K562 (cell line): ENCODE measurements at regions not wholly inside any gene's neighbourhood (a gene's known extent, or its start where the extent isn't known, plus 50 kb on each side); places are given as distances from the start of the nearest gene placed in this dataset.

Source experiments
- ATAC-seq: fragments of 200-7000 bp; cut with Tn5 transposase; 3 replicates; pipeline ENCODE4 v1.9.1; 2020; ENCODE audit warnings: moderate library complexity
- BruUV-seq: library from RNA; stranded (reverse); fragments of 400-500 nt; replicated peaks from 2 replicates; lab custom pipeline; 2021; lab: Mats Ljungman, UMichigan
- CTCF ChIA-PET: fragments of 300-600 bp; formaldehyde crosslinking; extraction: SDS; loops from one replicate; lab custom pipeline; 2021; ENCODE audit warnings: low intra/inter-chr PET ratio; lab: Yijun Ruan, JAX
- POLR2A ChIA-PET: fragments of 300-600, 350-650 bp; sonication (Branson Sonifier 250); formaldehyde crosslinking; extraction: SDS; loops from one replicate; lab custom pipeline; 2021; ENCODE audit warnings: antibody characterized with exemption, inconsistent platforms; lab: Yijun Ruan, JAX
- DNase-seq, 4 experiments: peaks; one replicate each; pipeline versions ENCODE4 v3.0.0 to v3.0.0-alpha.2; 2011 to 2018; ENCODE audit warnings: low spot score in 3 of 4, mixed read lengths in 3 of 4; ENCODE audit errors: extremely low read depth in 1 of 4
- FAIRE-seq: peaks from 2 replicates; lab custom pipeline; 2011; peaks lifted over from hg19 to GRCh38; lab: Jason Lieb, UNC
- H2AFZ ChIP-seq: 2 replicates; pipeline ENCODE4 v1.6.0; 2011; ENCODE audit warnings: low read depth, low read length, control low read depth, inconsistent platforms
- H3K27ac ChIP-seq: fragments of 200-600 bp; 3 replicates; pipeline ENCODE4 v1.8.0; 2011; ENCODE audit warnings: low read depth, mild to moderate bottlenecking, control low read depth, inconsistent platforms, low read length, moderate library complexity, mixed read lengths; ENCODE audit errors: extremely low read depth
- H3K27me3 ChIP-seq, 2 experiments: fragments of 300-600 bp in 1 of 2; 2 replicates in 1 of 2; 3 replicates in 1 of 2; pipeline versions ENCODE4 v1.6.0 to v1.8.0; 2011; ENCODE audit warnings: inconsistent platforms in 2 of 2, low read length in 2 of 2, mild to moderate bottlenecking in 1 of 2, mixed read lengths in 1 of 2, moderate library complexity in 1 of 2; ENCODE audit not compliant: control insufficient read depth in 2 of 2, insufficient read depth in 2 of 2
- H3K36me3 ChIP-seq: fragments of 300-600 bp; 3 replicates; pipeline ENCODE4 v1.8.0; 2011; ENCODE audit warnings: mild to moderate bottlenecking, low read length, inconsistent platforms; ENCODE audit not compliant: control insufficient read depth, insufficient read depth
- H3K4me1 ChIP-seq, 2 experiments: fragments of 200-600 bp in 1 of 2; replicated peaks in 1 of 2; 2 replicates in 1 of 2; 3 replicates in 1 of 2; pipeline versions ENCODE4 v1.5.1 to v1.8.0; 2011; ENCODE audit warnings: inconsistent platforms in 2 of 2, low read length in 2 of 2, mild to moderate bottlenecking in 1 of 2, mixed read lengths in 1 of 2, moderate library complexity in 1 of 2; ENCODE audit not compliant: control insufficient read depth in 2 of 2, insufficient read depth in 2 of 2
- H3K4me2 ChIP-seq: 2 replicates; pipeline ENCODE4 v1.6.1; 2011; ENCODE audit warnings: low read length, control low read depth, inconsistent platforms, mixed read lengths; ENCODE audit not compliant: insufficient read depth
- H3K4me3 ChIP-seq: fragments of 200-600 bp; sonication (generic), shearing (Covaris generic); 2 replicates; pipeline ENCODE4 v1.5.1; 2016; ENCODE audit warnings: control low read depth, inconsistent platforms
- H3K79me2 ChIP-seq: fragments of 200-600 bp; 3 replicates; pipeline ENCODE4 v1.8.0; 2011; ENCODE audit warnings: low read length, inconsistent platforms; ENCODE audit not compliant: control insufficient read depth, insufficient read depth
- H3K9ac ChIP-seq, 2 experiments: 2 replicates each; pipeline versions ENCODE4 v1.6.0 to v1.6.1; 2011; ENCODE audit warnings: low read depth in 2 of 2, low read length in 2 of 2, control low read depth in 1 of 2, inconsistent platforms in 1 of 2, mild to moderate bottlenecking in 1 of 2, mixed read lengths in 1 of 2; ENCODE audit not compliant: insufficient read depth in 1 of 2
- H3K9me1 ChIP-seq: one replicate; pipeline ENCODE4 v1.6.0; 2011; ENCODE audit warnings: inconsistent platforms, mild to moderate bottlenecking, low read length, moderate library complexity; ENCODE audit not compliant: control insufficient read depth, insufficient read depth
- H3K9me3 ChIP-seq: replicated peaks from 2 replicates; pipeline ENCODE4 v1.5.1; 2011; ENCODE audit warnings: low read depth, low read length, inconsistent platforms; ENCODE audit not compliant: control insufficient read depth, insufficient read depth
- H4K20me1 ChIP-seq: replicated peaks from 2 replicates; pipeline ENCODE4 v1.6.1; 2011; ENCODE audit warnings: low read length, inconsistent platforms, mixed read lengths; ENCODE audit not compliant: control insufficient read depth, insufficient read depth
- ATF4 ChIP-seq: fragments of 450-650 bp; formaldehyde crosslinking; IDR thresholded peaks from 2 replicates; pipeline ENCODE4 v1.4.0; 2022; ENCODE audit warnings: mild to moderate bottlenecking, moderate library complexity
- CBX5 ChIP-seq: IDR thresholded peaks from 2 replicates; pipeline ENCODE4 v1.6.1; 2014; ENCODE audit warnings: low read depth, borderline replicate concordance
- ELK3 ChIP-seq: fragments of 450-650 bp; formaldehyde crosslinking; IDR thresholded peaks from 2 replicates; pipeline ENCODE4 v1.4.0; 2020; ENCODE audit warnings: mild to moderate bottlenecking
- ERF ChIP-seq: fragments of 450-650 bp; formaldehyde crosslinking; IDR thresholded peaks from 2 replicates; pipeline ENCODE4 v1.4.0; 2020; ENCODE audit warnings: mild to moderate bottlenecking, mixed read lengths
- HCFC1 ChIP-seq: IDR thresholded peaks from 2 replicates; pipeline ENCODE4 v1.6.1; 2012; ENCODE audit warnings: low read depth, low read length, improper control_type of control experiment
- IRF1 ChIP-seq: sonication (generic); formaldehyde crosslinking; IDR thresholded peaks from 2 replicates; pipeline ENCODE4 v1.8.0; 2022; ENCODE audit warnings: missing genetic modification reagents, mild to moderate bottlenecking, borderline replicate concordance
- MITF ChIP-seq: IDR thresholded peaks from 2 replicates; pipeline ENCODE4 v1.6.1; 2014; ENCODE audit warnings: antibody characterized with exemption
- POU5F1 ChIP-seq: fragments of 150-350 bp; IDR thresholded peaks from 2 replicates; pipeline ENCODE4 v1.6.1; 2014; ENCODE audit warnings: borderline replicate concordance, low read length, low read depth, mild to moderate bottlenecking; ENCODE audit not compliant: partially characterized antibody
- RUNX1 ChIP-seq: sonication (generic); IDR thresholded peaks from 2 replicates; pipeline ENCODE4 v1.6.1; 2016; ENCODE audit warnings: antibody characterized with exemption, low read depth
- SUPT5H ChIP-seq: fragments of 450-650 bp; IDR thresholded peaks from 2 replicates; pipeline ENCODE4 v1.6.1; 2016
- TSHZ1 ChIP-seq: fragments of 250-450 bp; sonication (Bioruptor Pico); IDR thresholded peaks from 2 replicates; pipeline ENCODE4 v1.4.0; 2020; ENCODE audit warnings: mild to moderate bottlenecking, moderate library complexity
- ZNF274 ChIP-seq: IDR thresholded peaks from 2 replicates; pipeline ENCODE4 v1.6.1; 2011; ENCODE audit warnings: low read depth, mild to moderate bottlenecking, low read length, moderate library complexity, borderline replicate concordance
- ZNF395 ChIP-seq: fragments of 200-800 bp; sonication (Bioruptor generic); IDR thresholded peaks from 2 replicates; pipeline ENCODE4 v1.6.1; 2017; ENCODE audit warnings: missing genetic modification characterization, missing compliant biosample characterization
- WGBS: fragments of 100-300 bp; shearing (Covaris generic); methylation state at CpG from one replicate; pipeline ENCODE4 v1.1.6; 2016; ENCODE audit warnings: low coverage, mixed read lengths; ENCODE audit not compliant: insufficient coverage; ENCODE audit errors: missing lambda C conversion rate; 5-methylcytosine and 5-hydroxymethylcytosine counted together
- in situ Hi-C: fragments of 300-500 bp; cut with MboI; formaldehyde crosslinking; loops from 4 replicates; pipeline ENCODE4 v1.15.0; 2018; ENCODE audit warnings: inconsistent platforms, mixed read lengths
- intact Hi-C: fragments of 100-400 bp; cut with micrococcal nuclease; formaldehyde crosslinking; loops from 2 replicates; pipeline ENCODE4 v1.14.2; 2022

- in situ Hi-C loops: no loop called here
- Histone ChIP-seq H2AFZ (no peak overlapping the region), H3K4me1 (no peaks in the 10 kb centered on the region), H3K27ac (no peak overlapping the region), H3K9me3 (no peaks in the 10 kb centered on the region), H4K20me1 (no peaks in the 10 kb centered on the region), H3K4me2 (no peak overlapping the region), H3K27me3 (no peaks in the 10 kb centered on the region), H3K9ac (no peak overlapping the region), H3K79me2 (no peaks in the 10 kb centered on the region), H3K4me3 (no peak overlapping the region), H3K9me1 (no peaks in the 10 kb centered on the region), H3K36me3 (no peaks in the 10 kb centered on the region)
- FAIRE-seq: no peak
- intact Hi-C loops: no loop called here
- ATAC-seq: no peak
- no peak for DNase-seq
- BruUV-seq: no TSS peak
- ChIA-PET CTCF (no interaction called here), POLR2A (no interaction called here)
- WGBS: 1% methylated on average over 8 of the region's 8 CpGs
- no peak for TF ChIP-seq ZNF274
- TF ChIP-seq RUNX1: no peak
- no peak for TF ChIP-seq ATF4 (CRISPR knock-in tag)
- TF ChIP-seq IRF1 (CRISPR knock-in tag): no peak
- TF ChIP-seq HCFC1: no peak
- no peak for TF ChIP-seq ERF
- TF ChIP-seq MITF: no peak
- no peak for TF ChIP-seq TSHZ1 (CRISPR knock-in tag)
- no peak for TF ChIP-seq SUPT5H
- TF ChIP-seq ELK3 (CRISPR knock-in tag): no peak
- no peak for TF ChIP-seq POU5F1
- no peak for TF ChIP-seq CBX5
- no peak for TF ChIP-seq ZNF395 (CRISPR knock-in tag)
Measured at GRCh38 chr20:40467703-40468411, 221.2 kb downstream of the MAFB start.
